Neuronal stem cell (in vitro differentiated cells): ENCODE measurements at regions not wholly inside any gene's neighbourhood (a gene's known extent, or its start where the extent isn't known, plus 50 kb on each side); places are given as distances from the start of the nearest gene placed in this dataset.

Experiments used
- DNase-seq: peaks from one replicate; pipeline ENCODE4 v3.0.0-alpha.2; 2013; ENCODE audit warnings: low spot score
- H2AFZ ChIP-seq: one replicate; pipeline ENCODE4 v1.6.1; 2013; ENCODE audit warnings: mild to moderate bottlenecking, low read length, inconsistent platforms
- H2AK5ac ChIP-seq: 2 replicates; pipeline ENCODE4 v1.6.1; 2013; ENCODE audit warnings: low read depth, mild to moderate bottlenecking, inconsistent platforms, low read length, moderate library complexity, mixed read lengths
- H2BK120ac ChIP-seq: 2 replicates; pipeline ENCODE4 v1.6.1; 2013; ENCODE audit warnings: low read depth, mild to moderate bottlenecking, inconsistent platforms, low read length, moderate library complexity, mixed read lengths
- H2BK12ac ChIP-seq: one replicate; pipeline ENCODE4 v1.6.1; 2013; ENCODE audit warnings: low read length, inconsistent platforms
- H2BK15ac ChIP-seq: 2 replicates; pipeline ENCODE4 v1.6.1; 2013; ENCODE audit warnings: mild to moderate bottlenecking, low read length, inconsistent platforms, mixed read lengths
- H2BK5ac ChIP-seq: one replicate; pipeline ENCODE4 v1.6.1; 2013; ENCODE audit warnings: inconsistent platforms, mild to moderate bottlenecking, low read length, moderate library complexity
- H3K14ac ChIP-seq: one replicate; pipeline ENCODE4 v1.6.1; 2013; ENCODE audit warnings: low read length, inconsistent platforms
- H3K18ac ChIP-seq: 2 replicates; pipeline ENCODE4 v1.6.1; 2013; ENCODE audit warnings: low read length, inconsistent platforms
- H3K23ac ChIP-seq: 2 replicates; pipeline ENCODE4 v1.6.1; 2013; ENCODE audit warnings: low read depth, mild to moderate bottlenecking, mixed read lengths, low read length, inconsistent platforms; ENCODE audit not compliant: poor library complexity
- H3K27ac ChIP-seq: replicated peaks from 3 replicates; pipeline ENCODE4 v1.5.1; 2013; ENCODE audit warnings: low read length, inconsistent platforms
- H3K27me3 ChIP-seq, 3 experiments: 2 replicates each; pipeline ENCODE4 v1.6.1; 2013; ENCODE audit warnings: low read length in 3 of 3, mild to moderate bottlenecking in 2 of 3, inconsistent platforms in 1 of 3, low read depth in 1 of 3, mixed read lengths in 1 of 3, moderate library complexity in 1 of 3; ENCODE audit not compliant: control insufficient read depth in 3 of 3, insufficient read depth in 3 of 3
- H3K36me3 ChIP-seq, 2 donors: replicated peaks in 1 of 2; 2 replicates each; pipeline ENCODE4 v1.6.1; 2013; ENCODE audit warnings: low read length in 2 of 2; ENCODE audit not compliant: control insufficient read depth in 2 of 2, insufficient read depth in 2 of 2
- H3K4ac ChIP-seq: 2 replicates; pipeline ENCODE4 v1.6.1; 2013; ENCODE audit warnings: inconsistent platforms, mild to moderate bottlenecking, low read length, moderate library complexity
- H3K4me1 ChIP-seq, 2 donors: 1 replicate in 1 of 2; 2 replicates in 1 of 2; pipeline ENCODE4 v1.6.1; 2013; ENCODE audit warnings: low read length in 2 of 2, low read depth in 1 of 2; ENCODE audit not compliant: control insufficient read depth in 2 of 2, insufficient read depth in 1 of 2
- H3K4me2 ChIP-seq: one replicate; pipeline ENCODE4 v1.6.1; 2013; ENCODE audit warnings: mild to moderate bottlenecking, low read length, inconsistent platforms; ENCODE audit not compliant: insufficient read depth, poor library complexity, severe bottlenecking
- H3K4me3 ChIP-seq, 2 donors: 2 replicates each; pipeline ENCODE4 v1.5.1; 2013; ENCODE audit warnings: low read length in 2 of 2, mild to moderate bottlenecking in 2 of 2, inconsistent platforms in 1 of 2, moderate library complexity in 1 of 2
- H3K79me1 ChIP-seq: one replicate; pipeline ENCODE4 v1.6.1; 2013; ENCODE audit warnings: low read depth, mild to moderate bottlenecking, inconsistent platforms, low read length, moderate library complexity
- H3K9ac ChIP-seq: one replicate; pipeline ENCODE4 v1.6.1; 2013; ENCODE audit warnings: mild to moderate bottlenecking, low read depth, low read length, inconsistent platforms; ENCODE audit not compliant: poor library complexity
- H3K9me3 ChIP-seq, 2 donors: replicated peaks in 1 of 2; 2 replicates each; pipeline versions ENCODE3 to v1.6.1; 2013; ENCODE audit warnings: low read length in 2 of 2, mild to moderate bottlenecking in 2 of 2, inconsistent platforms in 1 of 2, low read depth in 1 of 2, mixed read lengths in 1 of 2, moderate library complexity in 1 of 2; ENCODE audit not compliant: control insufficient read depth in 2 of 2, insufficient read depth in 1 of 2
- H4K8ac ChIP-seq: one replicate; pipeline ENCODE4 v1.6.1; 2013; ENCODE audit warnings: low read depth, mild to moderate bottlenecking, inconsistent platforms, low read length, moderate library complexity
- H4K91ac ChIP-seq: one replicate; pipeline ENCODE4 v1.6.1; 2013; ENCODE audit warnings: low read length, low read depth, mild to moderate bottlenecking, inconsistent platforms; ENCODE audit not compliant: poor library complexity
- WGBS, 2 donors: extraction: QIAGEN DNeasy Blood & Tissue Kit; methylation state at CpG; one replicate each; pipeline ENCODE4 v1.1.7; 2013; ENCODE audit warnings: missing lambda C conversion rate in 2 of 2, mixed read lengths in 1 of 2; ENCODE audit not compliant: insufficient read length in 2 of 2, insufficient replicate concordance in 1 of 2; ENCODE audit errors: extremely low coverage in 2 of 2; 5-methylcytosine and 5-hydroxymethylcytosine counted together

- no CpG with 5 or more reads among the region's 1 CpG for WGBS, 2 donors
- H3K27ac ChIP-seq = no peak overlapping the region
- H2AFZ ChIP-seq = no peak overlapping the region
These were observed 307.2 kb downstream of the FRK start for GRCh38 chr6:115753446-115753845.

GRCh38 chr6:115750946-115751345 is 309.7 kb downstream of the FRK start:
- H3K79me1 ChIP-seq = no peaks in the 10 kb centered on the region
- H3K36me3 ChIP-seq = no peaks in the 10 kb centered on the region
- H3K9ac ChIP-seq = no peak overlapping the region
- H3K4me3 ChIP-seq = no peak overlapping the region
- H2BK120ac ChIP-seq = no peak overlapping the region
- no peaks in the 10 kb centered on the region for H3K27me3 ChIP-seq
- no peak overlapping the region for H2AFZ ChIP-seq
- H3K4ac ChIP-seq = no peak overlapping the region
- no peaks in the 10 kb centered on the region for H3K4me1 ChIP-seq
- no peak overlapping the region for H2BK12ac ChIP-seq
- H2BK15ac ChIP-seq = no peak overlapping the region
- no peak overlapping the region for H4K91ac ChIP-seq
- no peak overlapping the region for H3K23ac ChIP-seq
- no peak overlapping the region for H2AK5ac ChIP-seq
- no peak overlapping the region for H2BK5ac ChIP-seq
- WGBS, 2 donors = no CpG with 5 or more reads among the region's 5 CpGs
- H3K27ac ChIP-seq = no peak overlapping the region
- no peak overlapping the region for H3K14ac ChIP-seq
- DNase-seq = no peak
- no peak overlapping the region for H4K8ac ChIP-seq
- no peaks in the 10 kb centered on the region for H3K9me3 ChIP-seq
- no peak overlapping the region for H3K4me2 ChIP-seq
- H3K18ac ChIP-seq = no peak overlapping the region

More at GRCh38 chr6:115753446-115753845, 307.2 kb downstream of the FRK start:
- Histone ChIP-seq H2BK15ac (no peak overlapping the region), H4K91ac (no peak overlapping the region), H2BK120ac (no peak overlapping the region), H3K27me3 (no peaks in the 10 kb centered on the region), H3K4me1 (no peaks in the 10 kb centered on the region), H2AK5ac (no peak overlapping the region), H3K23ac (no peak overlapping the region), H3K79me1 (no peaks in the 10 kb centered on the region), H3K36me3 (no peaks in the 10 kb centered on the region), H3K4ac (no peak overlapping the region), H3K18ac (no peak overlapping the region), H2BK5ac (no peak overlapping the region), H4K8ac (no peak overlapping the region), H3K9ac (no peak overlapping the region), H2BK12ac (no peak overlapping the region), H3K4me3 (no peak overlapping the region), H3K9me3 (no peaks in the 10 kb centered on the region), H3K4me2 (no peak overlapping the region), H3K14ac (no peak overlapping the region)
- no peak for DNase-seq

GRCh38 chr6:115750292-115750691 is 310.4 kb downstream of the FRK start:
- Histone ChIP-seq H3K23ac (no peak overlapping the region), H3K4me2 (no peak overlapping the region), H3K27ac (no peak overlapping the region), H3K36me3 (no peaks in the 10 kb centered on the region), H3K4me1 (no peaks in the 10 kb centered on the region), H2AFZ (no peak overlapping the region), H3K4ac (no peak overlapping the region), H3K9ac (no peak overlapping the region), H3K18ac (no peak overlapping the region), H4K8ac (no peak overlapping the region), H2BK15ac (no peak overlapping the region), H3K79me1 (no peaks in the 10 kb centered on the region), H2BK12ac (no peak overlapping the region), H2BK5ac (no peak overlapping the region), H2AK5ac (no peak overlapping the region), H2BK120ac (no peak overlapping the region), H4K91ac (no peak overlapping the region), H3K27me3 (no peaks in the 10 kb centered on the region), H3K9me3 (no peaks in the 10 kb centered on the region), H3K14ac (no peak overlapping the region), H3K4me3 (no peak overlapping the region)
- WGBS, 2 donors = no CpG with 5 or more reads among the region's 1 CpG
- no peak for DNase-seq

- Histone ChIP-seq H3K18ac (no peak overlapping the region), H2BK15ac (no peak overlapping the region), H3K9me3 (no peaks in the 10 kb centered on the region), H4K8ac (no peak overlapping the region), H3K27ac (no peak overlapping the region), H3K23ac (no peak overlapping the region), H4K91ac (no peak overlapping the region), H2AFZ (no peak overlapping the region), H3K4ac (no peak overlapping the region), H2AK5ac (no peak overlapping the region), H3K9ac (no peak overlapping the region), H3K4me1 (no peaks in the 10 kb centered on the region), H3K27me3 (no peaks in the 10 kb centered on the region), H3K14ac (no peak overlapping the region), H3K4me3 (no peak overlapping the region), H3K79me1 (no peaks in the 10 kb centered on the region), H3K36me3 (no peaks in the 10 kb centered on the region), H3K4me2 (no peak overlapping the region), H2BK12ac (no peak overlapping the region), H2BK120ac (no peak overlapping the region), H2BK5ac (no peak overlapping the region)
- no peak for DNase-seq
- no CpG with 5 or more reads among the region's 1 CpG for WGBS, 2 donors
These were observed 313.0 kb downstream of the FRK start for GRCh38 chr6:115747719-115748118.
